ENCODE measurements at regions not wholly inside any gene's neighbourhood (a gene's known extent, or its start where the extent isn't known, plus 50 kb on each side); places are given as distances from the start of the nearest gene placed in this dataset.

GRCh38 chr10:105503714-105504113 lies 862.6 kb downstream of the SORCS3 start:
- TF ChIP-seq POLR2A (IDR thresholded peaks at IDR 0.05; ENCODE audit: low read depth, low read length) = no peak
- TF ChIP-seq EZH2 (IDR thresholded peaks at IDR 0.05; ENCODE audit: borderline replicate concordance, low read depth, low read length, severe bottlenecking) = no peak
- no peak for TF ChIP-seq CTCF (IDR thresholded peaks at IDR 0.05; ENCODE audit: extremely low read depth in 1 of 2, insufficient read depth in 1 of 2, low read depth in 1 of 2, low read length in 2 of 2)

All from endothelial cell of umbilical vein (primary cell).